SK-N-MC (cell line): ENCODE measurements at regions not wholly inside any gene's neighbourhood (a gene's known extent, or its start where the extent isn't known, plus 50 kb on each side); places are given as distances from the start of the nearest gene placed in this dataset.

Experiments
- DNase-seq: peaks from one replicate; pipeline ENCODE4 v3.0.0-alpha.2; 2011; ENCODE audit warnings: low read depth, low spot score
- H3K27ac ChIP-seq: fragments of 200-600 bp; sonication (generic); 2 replicates; pipeline ENCODE4 v1.5.1; 2016; ENCODE audit warnings: mixed run types
- H3K36me3 ChIP-seq: fragments of 200-600 bp; sonication (generic); 2 replicates; pipeline ENCODE4 v1.6.1; 2017; ENCODE audit warnings: antibody characterized with exemption, low read length, mixed read lengths; ENCODE audit not compliant: insufficient read depth
- H3K4me3 ChIP-seq: fragments of 200-600 bp; sonication (generic); 2 replicates; pipeline ENCODE4 v1.5.1; 2016
- H3K9ac ChIP-seq: fragments of 200-600 bp; sonication (generic); 2 replicates; pipeline ENCODE4 v1.8.0; 2017; ENCODE audit warnings: mixed run types, mixed read lengths; ENCODE audit not compliant: insufficient read length
- H3K9me3 ChIP-seq: fragments of 200-600 bp; sonication (generic); 2 replicates; pipeline ENCODE4 v1.6.1; 2017; ENCODE audit warnings: low read depth, mild to moderate bottlenecking, antibody characterized with exemption, low read length, moderate library complexity, mixed read lengths
- EZH2 ChIP-seq: fragments of 200-600 bp; sonication (generic); IDR thresholded peaks from one replicate; pipeline ENCODE4 v1.6.1; 2017; ENCODE audit warnings: antibody characterized with exemption
- FOXP2 ChIP-seq: optimal IDR thresholded peaks from 2 replicates; pipeline ENCODE3; 2011; ENCODE audit warnings: mild to moderate bottlenecking, moderate library complexity; ENCODE audit not compliant: insufficient read depth; ENCODE audit errors: extremely low read length, control extremely low read depth
- POLR2AphosphoS5 ChIP-seq: IDR thresholded peaks from 2 replicates; pipeline ENCODE4 v1.6.1; 2012; ENCODE audit warnings: mild to moderate bottlenecking, low read depth, low read length, borderline replicate concordance

DNA sequence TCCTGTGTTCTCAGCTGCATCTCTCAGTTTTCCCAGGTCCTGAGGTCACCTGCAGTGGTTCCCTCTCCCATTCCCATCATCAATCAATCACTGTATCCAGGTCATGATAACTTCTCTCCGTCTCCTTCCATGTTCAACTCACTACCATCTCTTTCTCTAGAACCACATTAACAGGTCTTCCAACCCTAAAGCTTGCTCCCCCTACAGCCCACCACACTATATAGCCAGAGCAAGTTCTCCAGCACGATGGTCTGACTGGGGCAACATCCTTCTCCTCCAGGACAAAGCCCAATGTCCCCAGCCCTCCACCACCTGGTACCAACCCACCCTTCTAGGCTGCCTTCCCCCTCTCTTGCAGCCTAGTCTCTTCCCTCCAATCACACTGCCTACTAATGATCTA lies 241.6 kb downstream of the CDK5RAP2 start:
- no peak for TF ChIP-seq EZH2
- no peak for TF ChIP-seq POLR2AphosphoS5
- TF ChIP-seq FOXP2: no peak
- H3K36me3 ChIP-seq: no peaks in the 10 kb centered on the region
- no peak overlapping the region for H3K27ac ChIP-seq
- no peak overlapping the region for H3K9ac ChIP-seq
- DNase-seq: no peak
- H3K4me3 ChIP-seq: no peak overlapping the region
- H3K9me3 ChIP-seq: no peaks in the 10 kb centered on the region

DNA sequence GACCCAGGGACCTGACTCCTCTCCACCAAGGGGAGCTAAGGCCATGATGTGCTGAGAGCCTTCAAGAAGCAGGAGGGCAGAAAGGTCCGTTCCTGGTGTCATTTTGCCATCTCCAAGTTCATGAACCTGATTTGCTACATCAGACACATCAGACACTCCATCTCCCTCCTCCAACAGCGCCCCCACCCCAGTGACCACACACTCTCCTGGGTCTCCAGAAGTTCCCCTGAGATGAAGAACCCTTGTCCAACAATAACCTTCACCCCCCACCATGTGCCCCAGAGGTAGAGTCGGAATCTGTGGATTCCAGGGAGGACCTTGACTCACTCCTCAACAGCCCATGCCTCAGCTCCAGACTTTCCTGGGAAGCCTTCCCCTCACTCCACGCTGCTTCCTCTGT lies 242.8 kb downstream of the CDK5RAP2 start:
- no peaks in the 10 kb centered on the region for H3K9me3 ChIP-seq
- no peak overlapping the region for H3K9ac ChIP-seq
- H3K4me3 ChIP-seq: no peak overlapping the region
- DNase-seq: no peak
- TF ChIP-seq POLR2AphosphoS5: no peak
- no peak for TF ChIP-seq EZH2
- TF ChIP-seq FOXP2: no peak
- H3K27ac ChIP-seq: no peak overlapping the region
- H3K36me3 ChIP-seq: no peaks in the 10 kb centered on the region

DNA sequence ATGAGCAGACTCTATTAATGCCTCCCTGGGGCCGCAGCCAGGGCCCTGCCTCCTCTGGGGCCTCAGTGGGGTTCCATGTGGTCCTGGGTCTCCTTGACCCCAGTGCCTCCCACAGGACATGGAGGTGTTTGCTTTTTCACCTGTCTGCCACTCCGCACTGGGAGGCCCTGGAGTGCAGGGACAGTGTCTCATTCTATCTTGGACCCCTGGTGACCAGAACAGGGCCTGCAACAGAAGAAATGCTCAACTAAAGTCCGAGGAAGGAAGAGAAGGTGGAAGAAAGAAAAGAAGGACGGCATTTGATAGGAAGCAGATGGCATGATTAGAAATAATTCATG lies 243.2 kb downstream of the CDK5RAP2 start:
- Histone ChIP-seq H3K27ac (no peak overlapping the region), H3K36me3 (no peaks in the 10 kb centered on the region), H3K9me3 (no peaks in the 10 kb centered on the region), H3K9ac (no peak overlapping the region), H3K4me3 (no peak overlapping the region)
- DNase-seq: no peak
- TF ChIP-seq FOXP2 (no peak), EZH2 (no peak), POLR2AphosphoS5 (no peak)

DNA sequence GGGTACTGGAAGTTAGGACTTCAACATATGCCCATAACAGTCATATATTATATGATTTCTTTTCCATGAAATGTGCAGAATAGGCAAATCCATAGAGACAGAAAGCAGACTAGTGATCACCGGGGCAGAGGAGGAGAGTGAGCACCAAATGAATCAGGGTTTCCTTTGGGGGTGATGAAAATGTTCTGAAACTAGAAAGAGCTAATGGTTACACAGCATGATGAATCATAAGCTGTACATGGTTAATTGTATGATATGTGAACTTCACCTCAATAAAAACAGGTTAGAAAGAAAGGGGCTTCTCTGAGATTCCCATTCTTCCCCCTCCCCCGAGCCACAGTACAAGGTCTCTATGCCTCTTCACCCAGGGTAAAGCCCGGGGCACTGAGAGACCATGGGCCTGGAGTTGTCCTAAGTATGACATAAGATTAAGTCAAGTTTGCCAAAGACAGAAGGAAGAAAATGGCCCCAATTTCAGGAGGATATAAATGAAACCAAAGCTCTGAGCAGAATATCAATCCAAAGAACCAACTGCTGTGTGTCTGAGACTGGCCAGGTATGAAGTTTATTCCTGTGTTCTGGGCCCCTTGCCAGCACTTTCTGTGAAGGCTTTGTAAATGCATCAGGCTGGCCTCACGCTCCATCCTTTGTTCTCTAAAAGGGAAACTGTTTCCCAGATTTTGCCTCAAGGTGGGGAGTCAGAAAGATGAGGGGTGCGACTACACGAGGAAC lies 243.8 kb downstream of the CDK5RAP2 start:
- Histone ChIP-seq H3K27ac (no peak overlapping the region), H3K36me3 (no peaks in the 10 kb centered on the region), H3K9me3 (no peaks in the 10 kb centered on the region), H3K9ac (no peak overlapping the region), H3K4me3 (no peak overlapping the region)
- TF ChIP-seq POLR2AphosphoS5: no peak
- TF ChIP-seq FOXP2: no peak
- no peak for TF ChIP-seq EZH2
- no peak for DNase-seq

DNA sequence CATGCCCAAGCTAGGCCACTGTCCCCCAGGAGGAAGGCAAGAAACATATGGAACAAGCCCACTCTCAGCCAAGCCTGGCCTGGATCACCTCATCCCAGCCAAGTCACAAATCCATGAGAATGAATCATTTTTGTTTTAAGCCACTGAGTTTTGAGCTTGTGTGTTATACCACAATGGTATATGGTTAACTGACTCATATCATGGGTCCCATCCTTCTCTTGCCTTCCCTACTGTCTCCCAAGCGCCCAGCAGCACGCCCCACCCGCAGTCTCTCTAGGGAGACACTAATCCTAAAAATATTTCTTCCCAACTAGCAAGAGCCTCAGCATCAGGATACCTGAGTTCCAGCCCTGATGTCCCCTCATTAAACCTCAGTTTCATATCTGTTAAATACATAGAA lies 248.1 kb downstream of the CDK5RAP2 start:
- TF ChIP-seq POLR2AphosphoS5 (no peak), FOXP2 (no peak), EZH2 (no peak)
- DNase-seq: no peak
- Histone ChIP-seq H3K9ac (no peak overlapping the region), H3K9me3 (no peaks in the 10 kb centered on the region), H3K4me3 (no peak overlapping the region), H3K36me3 (no peaks in the 10 kb centered on the region), H3K27ac (no peak overlapping the region)

DNA sequence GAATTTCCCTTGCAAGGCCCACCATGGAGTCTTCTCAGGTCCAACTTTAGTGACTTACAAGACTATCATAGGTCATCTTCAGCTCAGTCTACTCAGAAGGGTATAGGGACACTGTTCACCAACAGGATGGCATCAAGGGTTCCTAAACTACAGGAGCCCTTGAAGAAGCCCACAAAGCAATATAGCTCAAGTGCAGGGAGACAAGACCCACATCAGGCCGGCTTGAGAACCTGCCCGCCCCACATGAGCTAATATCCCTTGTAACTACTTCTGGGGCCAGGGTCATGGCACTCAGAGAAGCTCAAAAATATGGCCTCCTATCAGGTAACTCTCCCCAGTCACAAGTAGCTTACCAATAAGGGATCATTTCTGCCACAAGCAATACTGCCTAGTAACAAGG lies 249.9 kb downstream of the CDK5RAP2 start:
- DNase-seq: no peak
- no peaks in the 10 kb centered on the region for H3K9me3 ChIP-seq
- no peaks in the 10 kb centered on the region for H3K36me3 ChIP-seq
- no peak overlapping the region for H3K9ac ChIP-seq
- H3K4me3 ChIP-seq: no peak overlapping the region
- H3K27ac ChIP-seq: no peak overlapping the region
- TF ChIP-seq FOXP2: no peak
- no peak for TF ChIP-seq EZH2

DNA sequence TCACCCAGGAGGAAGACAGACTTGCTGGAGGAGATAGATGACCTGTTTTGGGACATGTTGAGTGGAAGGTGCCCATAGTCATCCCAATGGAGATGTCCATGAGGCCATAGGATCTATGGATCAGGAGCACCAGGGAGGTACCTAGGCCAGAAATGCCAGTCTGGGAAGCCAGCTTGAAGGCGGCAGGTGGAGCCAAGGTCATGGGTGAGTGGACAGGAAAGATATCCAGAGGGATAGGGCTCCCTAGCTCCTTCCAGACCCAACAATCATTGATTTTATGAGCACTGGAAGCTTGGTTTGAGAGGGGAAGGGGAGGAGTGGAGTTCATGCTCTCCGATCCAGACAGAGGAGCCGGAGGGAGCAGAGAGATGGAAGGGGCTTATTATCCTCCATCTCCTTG lies 252.6 kb downstream of the CDK5RAP2 start:
- no peak for DNase-seq
- TF ChIP-seq EZH2: no peak
- TF ChIP-seq FOXP2: no peak
- no peak for TF ChIP-seq POLR2AphosphoS5

DNA sequence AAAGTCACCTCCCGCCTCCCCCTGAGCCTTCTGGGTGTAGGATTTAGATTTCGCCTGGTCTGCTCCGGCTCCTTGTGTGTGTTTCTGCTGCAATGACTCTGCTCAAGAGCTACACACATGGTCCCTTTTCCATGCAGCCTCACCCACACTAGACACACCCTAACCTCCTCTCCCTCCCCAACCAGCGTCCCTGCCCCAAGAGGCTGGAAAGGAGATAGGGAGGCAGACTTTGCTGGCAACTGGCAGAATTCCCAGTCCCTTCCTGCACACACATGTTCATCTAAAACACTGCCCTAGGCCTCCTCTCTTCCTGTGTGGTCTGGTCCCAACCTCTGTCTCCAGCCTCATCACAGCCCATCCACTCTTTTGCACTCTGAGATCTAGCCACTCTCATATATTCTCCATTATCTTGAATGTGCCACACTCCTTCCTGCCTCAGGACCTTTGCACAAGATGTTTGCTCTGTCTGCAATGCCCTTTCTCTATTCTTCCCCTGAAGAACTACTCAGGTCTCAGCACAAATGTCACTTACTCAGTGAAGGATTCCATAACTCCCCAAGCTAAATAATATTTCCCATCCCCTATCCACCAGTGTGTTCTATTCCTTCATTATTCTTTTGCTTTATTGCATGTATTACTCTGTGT lies 253.8 kb downstream of the CDK5RAP2 start:
- H3K36me3 ChIP-seq: no peaks in the 10 kb centered on the region
- H3K9ac ChIP-seq: no peak overlapping the region
- H3K27ac ChIP-seq: no peak overlapping the region
- DNase-seq: no peak
- no peak for TF ChIP-seq FOXP2
- TF ChIP-seq POLR2AphosphoS5: no peak
- no peak for TF ChIP-seq EZH2
- H3K4me3 ChIP-seq: no peak overlapping the region
- no peaks in the 10 kb centered on the region for H3K9me3 ChIP-seq

More for the DNA sequence above, 252.6 kb downstream of the CDK5RAP2 start:
- Histone ChIP-seq H3K4me3 (no peak overlapping the region), H3K9ac (no peak overlapping the region), H3K36me3 (no peaks in the 10 kb centered on the region), H3K27ac (no peak overlapping the region), H3K9me3 (no peaks in the 10 kb centered on the region)

DNA sequence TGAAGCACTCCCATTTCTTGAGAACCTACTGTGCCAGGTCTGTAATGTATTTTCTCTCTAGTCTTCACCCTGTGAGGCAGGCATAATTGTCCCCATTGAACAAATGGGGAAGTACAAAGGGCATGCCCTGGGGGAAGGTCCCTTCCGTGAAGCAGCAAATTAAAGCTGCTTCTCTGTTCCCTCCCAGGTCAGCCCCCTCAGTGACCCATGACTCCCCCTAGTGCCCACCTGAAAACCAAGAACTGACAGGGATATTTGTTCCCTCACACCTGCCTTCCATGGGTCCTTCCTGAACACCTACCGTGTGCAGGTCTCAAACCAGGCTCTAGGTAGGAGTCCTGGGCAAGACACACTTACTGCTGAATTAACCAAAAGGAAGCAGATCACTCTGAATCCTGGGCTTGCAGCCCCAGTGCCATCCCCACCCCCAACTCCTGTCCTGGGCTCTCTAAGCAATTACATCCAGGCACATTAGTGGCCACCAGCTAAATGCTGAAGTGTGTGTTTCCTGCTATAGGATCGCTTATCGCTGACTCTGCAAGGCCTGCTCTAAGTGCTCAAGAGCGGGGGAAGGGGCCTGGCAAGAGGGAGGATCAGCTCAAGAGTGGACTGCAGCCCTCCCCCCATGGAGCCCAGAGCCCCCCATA lies 254.8 kb downstream of the CDK5RAP2 start:
- no peaks in the 10 kb centered on the region for H3K9me3 ChIP-seq
- no peaks in the 10 kb centered on the region for H3K36me3 ChIP-seq
- H3K27ac ChIP-seq: no peak overlapping the region
- no peak overlapping the region for H3K9ac ChIP-seq
- TF ChIP-seq POLR2AphosphoS5 (no peak), FOXP2 (no peak), EZH2 (no peak)
- DNase-seq: peak; percentile 20
- H3K4me3 ChIP-seq: peak overlapping the region; percentile 26
